SK-N-SH treated with all-trans-retinoic acid at 6 μM for 48 hours (cell line): ENCODE measurements at regions not wholly inside any gene's neighbourhood (a gene's known extent, or its start where the extent isn't known, plus 50 kb on each side); places are given as distances from the start of the nearest gene placed in this dataset.

Experiments
- CREB5 ChIP-seq: fragments of 250-450 bp; sonication (Bioruptor Pico); IDR thresholded peaks from 2 replicates; pipeline ENCODE4 v1.5.1; 2020; ENCODE audit warnings: low read depth, mild to moderate bottlenecking, moderate library complexity
- OSR1 ChIP-seq: fragments of 250-450 bp; sonication (Bioruptor Pico); IDR thresholded peaks from 2 replicates; pipeline ENCODE4 v1.8.0; 2022; ENCODE audit warnings: moderate library complexity, mild to moderate bottlenecking, inconsistent platforms
- PATZ1 ChIP-seq: fragments of 250-450 bp; sonication (Bioruptor Pico); IDR thresholded peaks from 2 replicates; pipeline ENCODE4 v1.8.0; 2020; ENCODE audit warnings: mild to moderate bottlenecking, moderate library complexity, borderline replicate concordance
- RARB ChIP-seq: fragments of 250-450 bp; sonication (Bioruptor Pico); IDR thresholded peaks from 2 replicates; pipeline ENCODE4 v1.8.0; 2021; ENCODE audit warnings: mild to moderate bottlenecking, moderate library complexity
- TCF4 ChIP-seq: fragments of 250-450 bp; sonication (Bioruptor Pico); IDR thresholded peaks from 2 replicates; pipeline ENCODE4 v1.8.0; 2021; ENCODE audit warnings: mild to moderate bottlenecking, moderate library complexity, borderline replicate concordance
- ZFP30 ChIP-seq: fragments of 450-650 bp; formaldehyde crosslinking; IDR thresholded peaks from 2 replicates; pipeline ENCODE4 v1.5.0; 2022; ENCODE audit warnings: mild to moderate bottlenecking, moderate library complexity
- ZNF70 ChIP-seq: fragments of 450-650 bp; formaldehyde crosslinking; IDR thresholded peaks from 2 replicates; pipeline ENCODE4 v1.5.0; 2020; ENCODE audit warnings: mild to moderate bottlenecking, moderate library complexity

DNA sequence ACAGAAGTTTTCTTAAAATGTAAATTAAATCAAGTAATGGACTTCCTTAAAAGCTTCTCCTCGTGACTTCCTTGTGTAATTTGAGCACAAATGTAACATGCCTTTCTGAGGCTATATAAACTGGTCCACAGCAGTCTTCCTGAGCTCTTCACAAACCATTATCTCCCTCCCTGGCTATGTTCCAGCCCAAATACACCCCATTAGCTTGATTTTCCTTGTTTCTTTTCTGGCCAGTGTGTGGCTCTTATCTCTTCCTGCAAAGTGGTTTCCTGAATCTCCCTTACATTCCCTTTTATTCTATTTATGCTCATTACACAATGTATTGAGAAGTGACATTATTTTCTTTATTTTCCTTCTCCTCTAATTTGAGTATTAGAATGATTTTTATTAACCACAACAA lies 1085.3 kb upstream of the PCDH10 start:
- no peak for TF ChIP-seq ZFP30 (CRISPR knock-in tag)
- no peak for TF ChIP-seq PATZ1 (CRISPR knock-in tag)
- TF ChIP-seq RARB (CRISPR knock-in tag) = no peak
- no peak for TF ChIP-seq ZNF70 (CRISPR knock-in tag)
- TF ChIP-seq OSR1 = no peak
- no peak for TF ChIP-seq CREB5
- TF ChIP-seq TCF4 (CRISPR knock-in tag) = no peak
